ENCODE measurements at regions not wholly inside any gene's neighbourhood (a gene's known extent, or its start where the extent isn't known, plus 50 kb on each side); places are given as distances from the start of the nearest gene placed in this dataset.
"Not testable (repeated sequence)": the region's sequence is repeated elsewhere in the genome, so short reads cannot be mapped to it uniquely, and the experiment has no call there.

GRCh38 chr14:105740272-105740671 is 213.9 kb downstream of the TMEM121 start:
- not testable (repeated sequence) for TF ChIP-seq POLR2A, CTCF (IDR thresholded peaks at IDR 0.05)
